Stomach (tissue), 8 donors: ENCODE measurements at regions not wholly inside any gene's neighbourhood (a gene's known extent, or its start where the extent isn't known, plus 50 kb on each side); places are given as distances from the start of the nearest gene placed in this dataset.

Source experiments
- DNase-seq, 2 donors: peaks; one replicate each; pipeline versions ENCODE4 v3.0.0 to v3.0.0-alpha.2; 2013 to 2019
- H3K27ac ChIP-seq, 5 donors: fragments of 200-600 bp in 4 of 5; sonication (generic) in 4 of 5; one replicate each; pipeline ENCODE4 v1.5.1; 2013 to 2019; ENCODE audit warnings: mild to moderate bottlenecking in 1 of 5, moderate library complexity in 1 of 5
- H3K27me3 ChIP-seq, 3 donors: fragments of 200-600 bp; sonication (generic); one replicate each; pipeline ENCODE4 v1.5.1; 2017 to 2019; ENCODE audit warnings: mixed run types in 1 of 3
- H3K36me3 ChIP-seq, 4 donors: fragments of 200-600 bp; sonication (generic); 1 replicate in 3 of 4; 2 replicates in 1 of 4; pipeline ENCODE4 v1.5.1; 2016 to 2019
- H3K4me1 ChIP-seq, 4 donors: fragments of 200-600 bp; sonication (generic); one replicate each; pipeline ENCODE4 v1.5.1; 2016 to 2019
- H3K4me3 ChIP-seq, 4 donors: fragments of 200-600 bp; sonication (generic) in 3 of 4; one replicate each; pipeline ENCODE4 v1.5.1; 2016 to 2019; ENCODE audit warnings: mild to moderate bottlenecking in 1 of 4
- H3K9me3 ChIP-seq, 4 donors: fragments of 200-600 bp; sonication (generic); one replicate each; pipeline ENCODE4 v1.5.1; 2016 to 2019
- CTCF ChIP-seq, 7 experiments: fragments of 450-650 bp in 4 of 7; fragments of 200-600 bp in 3 of 7; sonication (generic) in 3 of 7; IDR thresholded peaks; one replicate each; pipeline ENCODE4 v1.5.1; 2016 to 2019; ENCODE audit warnings: antibody characterized with exemption in 7 of 7, control low read depth in 2 of 7, mild to moderate bottlenecking in 1 of 7
- EP300 ChIP-seq: sonication (generic); formaldehyde crosslinking; IDR thresholded peaks from one replicate; pipeline ENCODE4 v1.6.1; 2017; ENCODE audit warnings: antibody characterized with exemption
- POLR2A ChIP-seq, 4 donors: fragments of 450-650 bp; IDR thresholded peaks; one replicate each; pipeline ENCODE4 v1.6.1; 2016; ENCODE audit warnings: antibody characterized with exemption in 4 of 4, control low read depth in 2 of 4, mild to moderate bottlenecking in 1 of 4, moderate library complexity in 1 of 4
- POLR2AphosphoS5 ChIP-seq, 3 donors: sonication (generic); formaldehyde crosslinking; IDR thresholded peaks; one replicate each; pipeline ENCODE4 v1.6.1; 2016; ENCODE audit warnings: antibody characterized with exemption in 3 of 3
- WGBS, 5 donors: extraction: QIAGEN DNeasy Blood & Tissue Kit in 3 of 5; methylation state at CpG; one replicate each; pipeline versions ENCODE4 v1.1.5 to v1.1.7; 2013 to 2018; 5-methylcytosine and 5-hydroxymethylcytosine counted together
- intact Hi-C: fragments of 100-400 bp; cut with DNase I; formaldehyde crosslinking; loops from one replicate; pipeline ENCODE4 v1.15.1; 2023; ENCODE audit warnings: low total_unique reads
- donor health status: healthy with polysubstance abuse.
- donor health status: Bipolar disorder and iron deficiency.
- donor health status: healthy.

GRCh38 chr6:40855168-40855880 is 183.7 kb downstream of the UNC5CL start:
- no peaks in the 10 kb centered on the region for H3K27me3 ChIP-seq
- no peaks in the 10 kb centered on the region for H3K9me3 ChIP-seq
- H3K4me3 ChIP-seq = no peak overlapping the region
- 65 to 85% (median 82%) methylated on average over 10 of the region's 10 CpGs for WGBS, 5 donors
- no peak for DNase-seq
- H3K4me1 ChIP-seq = no peaks in the 10 kb centered on the region
- intact Hi-C loops = no loop called here
- no peaks in the 10 kb centered on the region for H3K36me3 ChIP-seq
- H3K27ac ChIP-seq = no peak overlapping the region
- TF ChIP-seq CTCF (IDR thresholded peaks at IDR 0.05) (no peak), EP300 (no peak), POLR2A (IDR thresholded peaks at IDR 0.05) (no peak), POLR2AphosphoS5 (IDR thresholded peaks at IDR 0.05) (no peak)

DNA sequence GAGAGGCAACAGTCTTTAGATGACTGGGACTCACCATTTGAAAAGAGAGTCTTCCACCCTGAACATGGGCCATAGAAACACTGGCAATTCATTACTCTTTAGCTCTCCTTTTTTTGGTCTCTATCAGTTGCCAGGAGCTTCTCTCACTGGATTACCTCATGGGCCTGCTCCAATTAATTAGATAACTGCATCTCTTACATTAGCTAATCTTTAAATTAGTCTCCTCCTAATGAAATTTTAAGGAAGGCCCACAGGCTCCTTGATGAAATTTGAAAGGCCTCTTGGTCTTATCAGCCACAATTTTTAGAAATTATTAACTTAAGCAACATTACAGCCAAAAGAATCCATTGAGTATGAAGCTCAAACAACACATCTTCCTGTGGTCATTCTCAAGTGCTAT is 184.4 kb downstream of the UNC5CL start:
- no peaks in the 10 kb centered on the region for H3K9me3 ChIP-seq
- TF ChIP-seq POLR2A (IDR thresholded peaks at IDR 0.05) (no peak), CTCF (IDR thresholded peaks at IDR 0.05) (no peak), EP300 (no peak), POLR2AphosphoS5 (IDR thresholded peaks at IDR 0.05) (no peak)
- no peak overlapping the region for H3K27ac ChIP-seq
- H3K36me3 ChIP-seq = no peaks in the 10 kb centered on the region
- H3K4me3 ChIP-seq = no peak overlapping the region
- no peak for DNase-seq
- no peaks in the 10 kb centered on the region for H3K27me3 ChIP-seq
- H3K4me1 ChIP-seq = no peaks in the 10 kb centered on the region
- intact Hi-C loops = no loop called here

GRCh38 chr6:40852779-40853373 is 186.1 kb downstream of the UNC5CL start:
- no peak for DNase-seq
- 39 to 62% (median 55%) methylated on average over 5 to 6 of the region's 6 CpGs for WGBS, 5 donors
- H3K4me1 ChIP-seq = no peaks in the 10 kb centered on the region
- H3K27me3 ChIP-seq = no peaks in the 10 kb centered on the region
- H3K36me3 ChIP-seq = no peaks in the 10 kb centered on the region
- no peak for TF ChIP-seq EP300
- TF ChIP-seq CTCF (IDR thresholded peaks at IDR 0.05) = no peak
- TF ChIP-seq POLR2AphosphoS5 (IDR thresholded peaks at IDR 0.05) = no peak
- no peak for TF ChIP-seq POLR2A (IDR thresholded peaks at IDR 0.05)
- no peak overlapping the region for H3K4me3 ChIP-seq
- no peaks in the 10 kb centered on the region for H3K9me3 ChIP-seq
- intact Hi-C loops = no loop called here
- no peak overlapping the region for H3K27ac ChIP-seq

DNA sequence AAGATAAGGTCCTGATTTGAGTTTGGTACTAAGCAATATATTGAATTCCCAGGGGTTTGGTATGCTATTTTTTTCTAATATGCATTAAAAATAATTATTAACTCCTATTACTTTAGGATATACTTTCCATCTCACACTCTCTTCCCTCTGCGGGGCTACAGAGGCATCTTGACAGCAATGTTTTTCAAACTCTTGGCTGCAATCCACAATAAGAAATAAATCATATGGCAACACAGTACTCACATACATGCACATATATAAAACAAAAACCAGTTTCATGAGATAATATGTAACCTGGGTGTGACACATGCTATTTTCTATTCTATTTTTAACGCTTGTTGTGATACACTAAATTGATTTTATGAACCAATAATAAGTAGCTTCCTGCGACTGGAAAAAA is 189.5 kb downstream of the UNC5CL start:
- no peaks in the 10 kb centered on the region for H3K27me3 ChIP-seq
- H3K9me3 ChIP-seq = no peaks in the 10 kb centered on the region
- no peaks in the 10 kb centered on the region for H3K36me3 ChIP-seq
- no peak overlapping the region for H3K4me3 ChIP-seq
- WGBS, 5 donors = 75 to 92% (median 82%) methylated on average over 3 of the region's 3 CpGs
- intact Hi-C loops = no loop called here
- TF ChIP-seq POLR2AphosphoS5 (IDR thresholded peaks at IDR 0.05) = no peak
- no peak for TF ChIP-seq POLR2A (IDR thresholded peaks at IDR 0.05)
- no peak for TF ChIP-seq CTCF (IDR thresholded peaks at IDR 0.05)
- TF ChIP-seq EP300 = no peak
- no peak overlapping the region for H3K27ac ChIP-seq
- H3K4me1 ChIP-seq = no peaks in the 10 kb centered on the region
- no peak for DNase-seq
